Common myeloid progenitor, CD34-positive (primary cell): ENCODE measurements at regions not wholly inside any gene's neighbourhood (a gene's known extent, or its start where the extent isn't known, plus 50 kb on each side); places are given as distances from the start of the nearest gene placed in this dataset.

Source experiments
- CTCF ChIA-PET: fragments of 350-600 bp; sonication (Branson Sonifier 250); formaldehyde crosslinking; loops from one replicate; lab custom pipeline; 2021; ENCODE audit warnings: antibody characterized with exemption; lab: Charles Lee
- POLR2A ChIA-PET: fragments of 350-600 bp; sonication (Branson Sonifier 250); formaldehyde crosslinking; loops from one replicate; lab custom pipeline; 2021; ENCODE audit warnings: antibody characterized with exemption; lab: Charles Lee
- DNase-seq, 3 donors: peaks; one replicate each; pipeline versions ENCODE4 v3.0.0 to v3.0.0-alpha.2; 2013
- H3K27ac ChIP-seq, 2 experiments: 1 replicate in 1 of 2; 2 replicates in 1 of 2; pipeline ENCODE4 v1.7.0; 2013; ENCODE audit warnings: inconsistent platforms in 2 of 2, low read length in 2 of 2, mild to moderate bottlenecking in 2 of 2, low read depth in 1 of 2, moderate library complexity in 1 of 2; ENCODE audit not compliant: severe bottlenecking in 2 of 2, insufficient read depth in 1 of 2, poor library complexity in 1 of 2
- H3K27me3 ChIP-seq, 5 experiments: replicated peaks in 2 of 5; 1 replicate in 3 of 5; 2 replicates in 2 of 5; pipeline versions ENCODE4 v1.6.1 to v1.7.0; 2013; ENCODE audit warnings: low read length in 4 of 5, mild to moderate bottlenecking in 2 of 5, moderate library complexity in 2 of 5, inconsistent platforms in 1 of 5; ENCODE audit not compliant: insufficient read depth in 5 of 5, control insufficient read depth in 4 of 5
- H3K36me3 ChIP-seq, 4 experiments: 1 replicate in 2 of 4; 2 replicates in 2 of 4; pipeline versions ENCODE4 v1.6.1 to v1.7.0; 2013; ENCODE audit warnings: low read length in 3 of 4, control low read depth in 1 of 4, mild to moderate bottlenecking in 1 of 4; ENCODE audit not compliant: control insufficient read depth in 4 of 4, insufficient read depth in 4 of 4
- H3K4me1 ChIP-seq, 4 experiments: 1 replicate in 3 of 4; 2 replicates in 1 of 4; pipeline versions ENCODE4 v1.6.1 to v1.7.1; 2013; ENCODE audit warnings: low read length in 3 of 4, mild to moderate bottlenecking in 3 of 4, control low read depth in 1 of 4, inconsistent platforms in 1 of 4, moderate library complexity in 1 of 4; ENCODE audit not compliant: control insufficient read depth in 4 of 4, insufficient read depth in 4 of 4; ENCODE audit errors: control extremely low read depth in 1 of 4
- H3K4me3 ChIP-seq, 7 experiments: 1 replicate in 4 of 7; 2 replicates in 3 of 7; pipeline versions ENCODE4 v1.5.1 to v1.7.0; 2013; ENCODE audit warnings: mild to moderate bottlenecking in 7 of 7, low read length in 6 of 7, moderate library complexity in 6 of 7, inconsistent platforms in 2 of 7, low read depth in 2 of 7, control low read depth in 1 of 7; ENCODE audit not compliant: insufficient read depth in 4 of 7, control insufficient read depth in 1 of 7; ENCODE audit errors: extremely low read depth in 1 of 7
- H3K9me3 ChIP-seq, 5 experiments: 1 replicate in 4 of 5; 2 replicates in 1 of 5; pipeline versions ENCODE4 v1.6.1 to v1.7.1; 2013; ENCODE audit warnings: low read length in 4 of 5, mild to moderate bottlenecking in 2 of 5, inconsistent platforms in 1 of 5, low read depth in 1 of 5, moderate library complexity in 1 of 5; ENCODE audit not compliant: control insufficient read depth in 4 of 5, insufficient read depth in 2 of 5; ENCODE audit errors: control extremely low read depth in 1 of 5
- WGBS: methylation state at CpG from one replicate; pipeline ENCODE4 v1.1.5; 2013; ENCODE audit not compliant: insufficient coverage; 5-methylcytosine and 5-hydroxymethylcytosine counted together

DNA sequence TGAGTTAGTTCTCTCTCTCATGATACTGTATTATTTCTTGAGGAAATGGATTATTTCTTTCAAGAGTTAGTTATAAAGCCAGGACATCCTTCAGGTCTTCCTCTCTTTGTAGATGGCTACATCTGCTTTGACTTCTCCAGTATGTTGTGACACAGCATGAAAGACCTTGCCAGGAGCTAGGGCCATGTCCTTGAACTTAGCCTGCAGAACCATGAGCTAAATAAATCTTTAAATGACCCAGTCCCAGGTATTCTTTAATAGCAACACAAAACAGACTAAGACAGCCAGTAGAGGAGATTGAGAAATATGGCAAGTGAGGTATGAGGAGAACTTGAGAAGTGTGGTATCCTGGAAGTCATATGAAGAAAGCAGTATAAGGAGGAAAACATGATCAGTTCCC, 214.9 kb upstream of the PPP1R3A start:
- H3K36me3 ChIP-seq = no peaks in the 10 kb centered on the region
- H3K27me3 ChIP-seq = no peaks in the 10 kb centered on the region
- POLR2A ChIA-PET = no interaction called here
- no peak for DNase-seq
- no peak overlapping the region for H3K4me3 ChIP-seq
- H3K9me3 ChIP-seq = no peaks in the 10 kb centered on the region
- H3K4me1 ChIP-seq = no peaks in the 10 kb centered on the region
- CTCF ChIA-PET = no interaction called here
- H3K27ac ChIP-seq = no peak overlapping the region

DNA sequence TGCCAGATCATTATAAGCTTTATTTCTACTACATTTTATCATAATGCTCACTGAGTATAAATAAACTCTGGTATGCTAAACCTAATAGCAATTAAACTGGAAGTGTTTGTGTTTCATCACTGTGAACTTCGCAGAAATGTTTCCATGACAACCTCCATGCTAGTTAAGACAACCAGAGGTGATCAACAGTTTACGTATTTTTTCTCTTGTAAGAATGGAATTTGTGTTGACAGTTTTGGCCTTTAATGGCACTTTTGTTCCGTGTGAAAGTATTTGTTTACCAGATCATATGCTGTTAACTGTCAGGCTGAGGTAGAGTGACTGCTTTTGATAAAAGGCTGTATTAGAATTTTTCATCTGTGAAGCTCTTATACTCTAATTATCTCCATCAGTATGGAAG, 212.1 kb upstream of the PPP1R3A start:
- no CpG with 5 or more reads among the region's 3 CpGs for WGBS
- H3K27ac ChIP-seq = no peak overlapping the region
- H3K4me1 ChIP-seq = no peaks in the 10 kb centered on the region
- ChIA-PET POLR2A (no interaction called here), CTCF (no interaction called here)
- H3K27me3 ChIP-seq = no peaks in the 10 kb centered on the region
- no peak overlapping the region for H3K4me3 ChIP-seq
- no peaks in the 10 kb centered on the region for H3K9me3 ChIP-seq
- H3K36me3 ChIP-seq = no peaks in the 10 kb centered on the region
- no peak for DNase-seq

DNA sequence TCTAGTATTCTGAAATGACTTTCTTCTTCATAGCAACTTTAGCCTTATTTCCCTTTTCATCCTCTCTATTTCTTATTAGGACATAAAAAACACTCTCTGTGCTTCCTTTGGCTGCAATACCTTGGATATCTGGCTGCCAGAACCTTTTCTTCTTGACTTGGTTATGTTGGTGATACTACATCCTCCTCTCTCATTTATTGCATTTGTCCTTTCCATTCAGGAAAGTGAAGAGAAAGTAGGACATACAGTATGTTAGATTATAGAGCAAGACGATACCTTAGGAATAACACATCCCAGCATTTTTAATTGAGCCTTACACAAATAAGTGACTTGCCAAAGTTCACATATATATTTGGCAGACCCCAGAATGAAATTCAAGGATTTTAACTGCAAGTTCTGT, 210.1 kb upstream of the PPP1R3A start:
- no peaks in the 10 kb centered on the region for H3K27me3 ChIP-seq
- H3K9me3 ChIP-seq = no peaks in the 10 kb centered on the region
- H3K27ac ChIP-seq = no peak overlapping the region
- DNase-seq = no peak
- CTCF ChIA-PET = no interaction called here
- H3K36me3 ChIP-seq = no peaks in the 10 kb centered on the region
- POLR2A ChIA-PET = no interaction called here
- H3K4me1 ChIP-seq = no peaks in the 10 kb centered on the region
- no peak overlapping the region for H3K4me3 ChIP-seq
- WGBS = no CpG with 5 or more reads among the region's 1 CpG

DNA sequence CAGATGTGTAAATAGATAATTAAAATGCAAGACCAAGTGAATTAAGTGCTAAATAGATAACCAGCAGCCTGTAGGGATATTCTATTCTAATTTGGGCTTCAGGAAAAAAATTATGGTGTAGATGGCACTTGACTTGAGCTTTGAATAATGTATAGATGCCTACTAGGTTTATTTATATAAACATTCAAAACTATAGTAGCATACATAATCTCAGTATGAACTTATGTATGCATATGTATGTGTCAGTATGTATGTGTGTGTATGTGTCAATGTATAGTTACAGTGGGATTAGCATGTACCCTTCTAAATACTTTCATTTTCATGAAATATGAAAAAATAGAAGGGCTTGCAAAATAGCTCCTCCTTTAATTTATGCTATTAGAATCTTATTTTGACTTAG, 207.3 kb upstream of the PPP1R3A start:
- no peak for DNase-seq
- POLR2A ChIA-PET = no interaction called here
- Histone ChIP-seq H3K27ac (no peak overlapping the region), H3K4me1 (no peaks in the 10 kb centered on the region), H3K4me3 (no peak overlapping the region), H3K36me3 (no peaks in the 10 kb centered on the region), H3K9me3 (no peaks in the 10 kb centered on the region), H3K27me3 (peaks cover 0 to 1% (median 0%) of the 10 kb centered on the region in 5 experiments)
- CTCF ChIA-PET = no interaction called here

DNA sequence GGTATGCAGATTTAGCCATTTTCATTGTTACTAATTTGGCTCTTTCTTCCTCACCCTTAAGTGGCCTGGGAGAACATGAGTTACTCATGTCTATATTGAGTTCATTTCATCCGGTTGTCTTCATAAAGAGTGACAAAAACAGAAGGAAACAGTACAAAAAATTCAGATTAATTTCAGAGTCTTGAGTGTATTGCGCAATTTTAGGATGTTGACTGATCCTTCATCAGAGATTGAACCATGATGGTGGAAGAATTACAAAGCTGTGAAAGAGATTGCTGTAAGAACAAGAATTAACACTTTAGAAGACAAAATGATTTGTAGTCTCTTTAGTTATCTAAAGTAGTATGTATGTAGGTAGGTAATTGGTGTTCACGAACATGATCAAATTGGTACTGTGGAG, 194.0 kb upstream of the PPP1R3A start:
- WGBS = 66% methylated on average over 2 of the region's 3 CpGs
- H3K27ac ChIP-seq = no peak overlapping the region
- no peaks in the 10 kb centered on the region for H3K36me3 ChIP-seq
- no peak for DNase-seq
- H3K4me1 ChIP-seq = no peaks in the 10 kb centered on the region
- CTCF ChIA-PET = interaction anchor here (0.9 kb wide), 1 partner anchor 32 kb away, joined by 3 read pairs; no protein-coding TSS in a partner anchor
- H3K27me3 ChIP-seq = peaks cover 0 to 3% (median 0%) of the 10 kb centered on the region in 5 experiments
- H3K4me3 ChIP-seq = no peak overlapping the region
- H3K9me3 ChIP-seq = no peaks in the 10 kb centered on the region
- POLR2A ChIA-PET = no interaction called here

DNA sequence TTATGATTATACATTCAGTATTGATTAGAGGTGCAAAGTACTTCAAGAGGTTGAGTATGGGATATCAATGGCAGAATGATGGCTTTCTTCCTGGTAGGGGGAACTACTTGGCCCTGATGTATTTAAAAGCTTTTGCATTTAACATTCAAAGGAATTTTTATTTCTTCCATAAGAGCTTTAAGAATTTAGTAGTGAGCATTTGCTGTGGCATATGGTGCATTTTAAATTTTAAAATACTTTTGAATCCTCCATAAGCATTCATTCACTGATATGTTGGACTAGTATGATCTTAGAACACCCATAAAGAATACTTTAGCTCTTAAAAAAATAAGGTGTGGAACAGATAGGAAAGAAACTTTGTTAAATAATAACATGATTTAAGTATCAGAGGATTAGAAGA, 191.9 kb upstream of the PPP1R3A start:
- H3K4me1 ChIP-seq = no peaks in the 10 kb centered on the region
- no peak overlapping the region for H3K4me3 ChIP-seq
- CTCF ChIA-PET = no interaction called here
- POLR2A ChIA-PET = no interaction called here
- H3K27ac ChIP-seq = no peak overlapping the region
- H3K36me3 ChIP-seq = no peaks in the 10 kb centered on the region
- H3K9me3 ChIP-seq = no peaks in the 10 kb centered on the region
- DNase-seq = no peak
- peaks cover 0 to 3% (median 0%) of the 10 kb centered on the region in 5 experiments for H3K27me3 ChIP-seq

DNA sequence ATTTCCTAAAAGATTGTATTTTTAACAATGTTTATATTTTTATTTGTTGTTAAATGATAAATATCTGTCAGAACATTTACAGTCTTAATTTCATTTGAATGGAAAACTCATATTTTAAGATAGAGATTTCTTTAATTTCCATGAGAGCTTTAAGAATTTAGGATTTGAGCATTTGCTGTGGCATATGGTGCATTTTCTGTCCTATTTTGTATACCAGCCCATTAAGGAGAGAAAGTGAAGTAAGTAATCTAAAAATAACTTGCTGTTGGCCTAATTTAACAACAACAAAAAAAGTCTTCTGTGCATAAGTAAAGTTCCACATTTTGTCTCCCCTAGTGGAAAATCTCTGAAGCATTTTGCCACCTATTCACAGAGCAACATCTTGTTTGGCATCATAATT, 190.9 kb upstream of the PPP1R3A start:
- ChIA-PET POLR2A (no interaction called here), CTCF (no interaction called here)
- Histone ChIP-seq H3K4me3 (no peak overlapping the region), H3K4me1 (no peaks in the 10 kb centered on the region), H3K27me3 (peaks cover 0 to 3% (median 0%) of the 10 kb centered on the region in 5 experiments), H3K36me3 (no peaks in the 10 kb centered on the region), H3K9me3 (no peaks in the 10 kb centered on the region), H3K27ac (no peak overlapping the region)
- no peak for DNase-seq

DNA sequence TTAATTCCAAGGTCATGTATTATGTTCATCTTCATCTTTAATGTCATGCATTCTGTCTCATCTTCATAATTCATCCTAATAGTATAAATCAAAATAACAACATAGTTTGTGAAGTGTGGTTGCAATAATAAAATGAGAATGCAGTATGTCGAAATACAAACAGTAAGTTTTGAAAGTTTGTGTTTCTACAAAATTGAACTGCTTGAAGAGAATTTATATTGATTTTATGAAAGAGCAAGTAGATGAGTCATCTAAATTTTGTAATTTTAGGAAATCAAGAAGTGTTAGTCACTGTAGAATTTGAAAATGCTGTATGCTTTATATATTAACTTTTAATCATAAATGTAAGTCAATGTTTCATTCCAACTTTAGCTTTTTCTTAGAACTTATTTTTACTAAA, 190.5 kb upstream of the PPP1R3A start:
- Histone ChIP-seq H3K27me3 (no peaks in the 10 kb centered on the region), H3K27ac (no peak overlapping the region), H3K4me3 (no peak overlapping the region), H3K36me3 (no peaks in the 10 kb centered on the region), H3K9me3 (no peaks in the 10 kb centered on the region), H3K4me1 (no peaks in the 10 kb centered on the region)
- CTCF ChIA-PET = no interaction called here
- no peak for DNase-seq
- POLR2A ChIA-PET = no interaction called here
- no CpG with 5 or more reads among the region's 1 CpG for WGBS
